Neural cell (in vitro differentiated cells): ENCODE measurements at regions not wholly inside any gene's neighbourhood (a gene's known extent, or its start where the extent isn't known, plus 50 kb on each side); places are given as distances from the start of the nearest gene placed in this dataset.

Experiments used
- H2AFZ ChIP-seq: fragments of 200-600, 300-800 bp; sonication (generic), shearing (Covaris generic); 2 replicates; pipeline ENCODE4 v1.6.0; 2014; ENCODE audit warnings: low read depth, mild to moderate bottlenecking, antibody characterized with exemption, low read length, moderate library complexity
- H3F3A ChIP-seq: fragments of 200-600 bp; shearing (Covaris generic); 2 replicates; pipeline ENCODE4 v1.6.1; 2016; ENCODE audit warnings: mild to moderate bottlenecking, moderate library complexity, mixed read lengths, antibody characterized with exemption, low read length; ENCODE audit not compliant: insufficient read depth, poor library complexity, severe bottlenecking
- H3K27ac ChIP-seq: fragments of 200-600, 300-800 bp; sonication (generic), shearing (Covaris generic); 2 replicates; pipeline ENCODE4 v1.5.1; 2014; ENCODE audit warnings: mild to moderate bottlenecking, low read length, moderate library complexity
- H3K27me3 ChIP-seq: fragments of 300-800, 200-600 bp; sonication (generic), shearing (Covaris generic); 2 replicates; pipeline ENCODE4 v1.6.0; 2014; ENCODE audit warnings: mild to moderate bottlenecking, low read depth, low read length, moderate library complexity; ENCODE audit not compliant: insufficient read depth
- H3K36me3 ChIP-seq: fragments of 300-800, 200-600 bp; sonication (generic), shearing (Covaris generic); 2 replicates; pipeline ENCODE4 v1.5.1; 2014; ENCODE audit warnings: mild to moderate bottlenecking, antibody characterized with exemption, low read length, moderate library complexity; ENCODE audit not compliant: insufficient read depth
- H3K4me2 ChIP-seq: fragments of 300-800, 200-600 bp; sonication (generic), shearing (Covaris generic); 2 replicates; pipeline ENCODE4 v1.6.0; 2014; ENCODE audit warnings: mild to moderate bottlenecking, low read length
- H3K4me3 ChIP-seq: fragments of 300-800, 200-600 bp; sonication (generic), shearing (Covaris generic); 2 replicates; pipeline ENCODE4 v1.5.1; 2014; ENCODE audit warnings: mild to moderate bottlenecking, low read length, moderate library complexity
- H3K79me2 ChIP-seq: fragments of 200-600 bp; shearing (Covaris generic); replicated peaks from 2 replicates; pipeline ENCODE4 v1.6.0; 2014; ENCODE audit warnings: mild to moderate bottlenecking, low read length, moderate library complexity; ENCODE audit not compliant: insufficient read depth
- H3K9ac ChIP-seq: fragments of 300-800, 200-600 bp; sonication (generic), shearing (Covaris generic); 2 replicates; pipeline ENCODE4 v1.6.1; 2016; ENCODE audit warnings: mild to moderate bottlenecking, low read length, mixed read lengths
- H3K9me2 ChIP-seq: fragments of 200-600 bp; shearing (Covaris generic); 2 replicates; pipeline ENCODE4 v1.6.1; 2016; ENCODE audit warnings: mild to moderate bottlenecking, low read length, mixed read lengths; ENCODE audit not compliant: insufficient read depth
- H3K9me3 ChIP-seq: fragments of 200-600, 300-800 bp; sonication (generic), shearing (Covaris generic); 2 replicates; pipeline ENCODE4 v1.6.1; 2016; ENCODE audit warnings: mild to moderate bottlenecking, mixed run types, low read length, moderate library complexity, mixed read lengths
- H4K20me1 ChIP-seq: fragments of 200-600 bp; shearing (Covaris generic); 2 replicates; pipeline ENCODE4 v1.6.1; 2016; ENCODE audit warnings: mild to moderate bottlenecking, mixed run types; ENCODE audit not compliant: insufficient read depth
- EP300 ChIP-seq: fragments of 450-650 bp; conservative IDR thresholded peaks from 2 replicates; pipeline ENCODE4 v1.6.1; 2014; ENCODE audit warnings: antibody characterized with exemption, mild to moderate bottlenecking, moderate library complexity; ENCODE audit not compliant: poor library complexity, severe bottlenecking
- EZH2 ChIP-seq: fragments of 200-600, 300-800 bp; shearing (Covaris generic), sonication (generic); IDR thresholded peaks from 2 replicates; pipeline ENCODE4 v1.6.1; 2014; ENCODE audit warnings: antibody characterized with exemption, low read length, borderline replicate concordance, mild to moderate bottlenecking; ENCODE audit not compliant: insufficient read depth, poor library complexity, severe bottlenecking
- MXI1 ChIP-seq: fragments of 450-650 bp; conservative IDR thresholded peaks from 2 replicates; pipeline ENCODE4 v1.6.1; 2014; ENCODE audit warnings: antibody characterized with exemption, mild to moderate bottlenecking; ENCODE audit not compliant: poor library complexity, severe bottlenecking
- POLR2AphosphoS5 ChIP-seq: IDR thresholded peaks from 2 replicates; pipeline ENCODE4 v1.6.1; 2012
- RAD21 ChIP-seq: fragments of 450-650 bp; conservative IDR thresholded peaks from 2 replicates; pipeline ENCODE4 v1.6.1; 2014; ENCODE audit warnings: antibody characterized with exemption, mild to moderate bottlenecking, moderate library complexity
- SMC3 ChIP-seq: fragments of 450-650 bp; conservative IDR thresholded peaks from 2 replicates; pipeline ENCODE4 v1.6.1; 2014; ENCODE audit warnings: antibody characterized with exemption, mild to moderate bottlenecking, moderate library complexity; ENCODE audit not compliant: poor library complexity
- TAF1 ChIP-seq: IDR thresholded peaks from 2 replicates; pipeline ENCODE4 v1.6.1; 2012; ENCODE audit warnings: low read depth
- TF ChIP-seq, protein P1 (sequence below): fragments of 450-650 bp; IDR thresholded peaks from 2 replicates; pipeline ENCODE4 v1.5.1; 2014; ENCODE audit warnings: antibody characterized with exemption, mild to moderate bottlenecking, moderate library complexity; ENCODE audit not compliant: poor library complexity, severe bottlenecking
- TF ChIP-seq, protein P2 (sequence below): IDR thresholded peaks from 2 replicates; pipeline ENCODE4 v1.6.1; 2012; ENCODE audit warnings: borderline replicate concordance

DNA sequence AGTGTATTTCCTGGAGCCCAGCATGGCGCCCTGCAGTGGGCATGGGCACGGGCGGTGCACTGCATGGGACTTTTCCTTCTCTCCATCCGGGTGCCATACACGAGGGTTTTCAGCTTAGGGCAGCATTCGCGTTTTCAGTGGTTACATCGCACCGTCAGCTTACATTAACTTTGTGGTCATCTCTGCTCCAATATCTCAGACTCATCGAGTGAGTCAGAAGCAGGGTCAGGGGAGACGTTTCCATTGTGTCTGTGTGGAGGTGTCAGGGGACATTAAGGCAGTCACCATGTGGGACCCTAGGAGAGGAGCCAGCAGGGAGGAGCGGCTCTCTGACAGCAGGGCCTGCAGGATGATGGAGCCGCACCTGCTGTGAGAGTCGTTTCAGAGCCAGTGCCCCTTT is 541.0 kb downstream of the FGF9 start:
- Histone ChIP-seq H3K9me2 (no peaks in the 10 kb centered on the region), H3K36me3 (no peaks in the 10 kb centered on the region), H3K79me2 (no peaks in the 10 kb centered on the region), H3K27me3 (peaks cover 31% of the 10 kb centered on the region), H3F3A (no peaks in the 10 kb centered on the region), H3K9ac (no peak overlapping the region), H2AFZ (no peak overlapping the region), H3K4me3 (no peak overlapping the region), H4K20me1 (no peaks in the 10 kb centered on the region), H3K27ac (no peak overlapping the region), H3K9me3 (no peaks in the 10 kb centered on the region), H3K4me2 (no peak overlapping the region)
- TF ChIP-seq TAF1, result no peak
- TF ChIP-seq, protein P1, sequence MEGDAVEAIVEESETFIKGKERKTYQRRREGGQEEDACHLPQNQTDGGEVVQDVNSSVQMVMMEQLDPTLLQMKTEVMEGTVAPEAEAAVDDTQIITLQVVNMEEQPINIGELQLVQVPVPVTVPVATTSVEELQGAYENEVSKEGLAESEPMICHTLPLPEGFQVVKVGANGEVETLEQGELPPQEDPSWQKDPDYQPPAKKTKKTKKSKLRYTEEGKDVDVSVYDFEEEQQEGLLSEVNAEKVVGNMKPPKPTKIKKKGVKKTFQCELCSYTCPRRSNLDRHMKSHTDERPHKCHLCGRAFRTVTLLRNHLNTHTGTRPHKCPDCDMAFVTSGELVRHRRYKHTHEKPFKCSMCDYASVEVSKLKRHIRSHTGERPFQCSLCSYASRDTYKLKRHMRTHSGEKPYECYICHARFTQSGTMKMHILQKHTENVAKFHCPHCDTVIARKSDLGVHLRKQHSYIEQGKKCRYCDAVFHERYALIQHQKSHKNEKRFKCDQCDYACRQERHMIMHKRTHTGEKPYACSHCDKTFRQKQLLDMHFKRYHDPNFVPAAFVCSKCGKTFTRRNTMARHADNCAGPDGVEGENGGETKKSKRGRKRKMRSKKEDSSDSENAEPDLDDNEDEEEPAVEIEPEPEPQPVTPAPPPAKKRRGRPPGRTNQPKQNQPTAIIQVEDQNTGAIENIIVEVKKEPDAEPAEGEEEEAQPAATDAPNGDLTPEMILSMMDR, result no peak
- TF ChIP-seq RAD21, result no peak
- no peak for TF ChIP-seq MXI1
- no peak for TF ChIP-seq EP300
- TF ChIP-seq EZH2, result no peak
- TF ChIP-seq SMC3, result no peak
- TF ChIP-seq POLR2AphosphoS5, result no peak
- TF ChIP-seq, protein P2, sequence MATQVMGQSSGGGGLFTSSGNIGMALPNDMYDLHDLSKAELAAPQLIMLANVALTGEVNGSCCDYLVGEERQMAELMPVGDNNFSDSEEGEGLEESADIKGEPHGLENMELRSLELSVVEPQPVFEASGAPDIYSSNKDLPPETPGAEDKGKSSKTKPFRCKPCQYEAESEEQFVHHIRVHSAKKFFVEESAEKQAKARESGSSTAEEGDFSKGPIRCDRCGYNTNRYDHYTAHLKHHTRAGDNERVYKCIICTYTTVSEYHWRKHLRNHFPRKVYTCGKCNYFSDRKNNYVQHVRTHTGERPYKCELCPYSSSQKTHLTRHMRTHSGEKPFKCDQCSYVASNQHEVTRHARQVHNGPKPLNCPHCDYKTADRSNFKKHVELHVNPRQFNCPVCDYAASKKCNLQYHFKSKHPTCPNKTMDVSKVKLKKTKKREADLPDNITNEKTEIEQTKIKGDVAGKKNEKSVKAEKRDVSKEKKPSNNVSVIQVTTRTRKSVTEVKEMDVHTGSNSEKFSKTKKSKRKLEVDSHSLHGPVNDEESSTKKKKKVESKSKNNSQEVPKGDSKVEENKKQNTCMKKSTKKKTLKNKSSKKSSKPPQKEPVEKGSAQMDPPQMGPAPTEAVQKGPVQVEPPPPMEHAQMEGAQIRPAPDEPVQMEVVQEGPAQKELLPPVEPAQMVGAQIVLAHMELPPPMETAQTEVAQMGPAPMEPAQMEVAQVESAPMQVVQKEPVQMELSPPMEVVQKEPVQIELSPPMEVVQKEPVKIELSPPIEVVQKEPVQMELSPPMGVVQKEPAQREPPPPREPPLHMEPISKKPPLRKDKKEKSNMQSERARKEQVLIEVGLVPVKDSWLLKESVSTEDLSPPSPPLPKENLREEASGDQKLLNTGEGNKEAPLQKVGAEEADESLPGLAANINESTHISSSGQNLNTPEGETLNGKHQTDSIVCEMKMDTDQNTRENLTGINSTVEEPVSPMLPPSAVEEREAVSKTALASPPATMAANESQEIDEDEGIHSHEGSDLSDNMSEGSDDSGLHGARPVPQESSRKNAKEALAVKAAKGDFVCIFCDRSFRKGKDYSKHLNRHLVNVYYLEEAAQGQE, result no peak

DNA sequence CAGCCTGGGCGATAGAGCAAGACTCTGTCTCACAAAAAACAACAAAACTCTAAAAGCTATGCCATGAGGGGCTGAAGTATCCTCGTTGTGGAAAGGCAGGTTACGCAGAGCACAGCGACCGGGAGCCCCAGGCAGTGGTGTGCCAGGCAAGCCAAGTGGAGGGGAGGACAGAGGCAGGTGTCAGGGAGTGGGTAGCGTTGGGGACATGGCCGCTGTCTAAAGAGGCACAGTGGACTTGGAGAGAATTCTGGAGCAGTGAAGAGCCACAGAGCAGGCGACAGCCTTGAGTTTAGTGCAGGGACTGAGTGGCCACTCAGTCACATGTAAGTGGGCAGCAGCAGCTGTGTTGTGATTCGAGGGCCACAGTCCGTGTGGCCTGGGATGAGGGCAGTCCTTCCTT is 541.7 kb downstream of the FGF9 start:
- Histone ChIP-seq H3F3A (no peaks in the 10 kb centered on the region), H3K27me3 (peaks cover 38% of the 10 kb centered on the region), H4K20me1 (no peaks in the 10 kb centered on the region), H3K79me2 (no peaks in the 10 kb centered on the region), H3K36me3 (no peaks in the 10 kb centered on the region), H3K9me3 (no peaks in the 10 kb centered on the region), H2AFZ (no peak overlapping the region), H3K27ac (no peak overlapping the region), H3K9me2 (no peaks in the 10 kb centered on the region), H3K9ac (no peak overlapping the region), H3K4me2 (no peak overlapping the region), H3K4me3 (no peak overlapping the region)
- TF ChIP-seq, protein P1, result no peak
- TF ChIP-seq MXI1 (no peak), POLR2AphosphoS5 (no peak), EZH2 (no peak), SMC3 (no peak), TAF1 (no peak), EP300 (no peak), RAD21 (no peak)
- TF ChIP-seq, protein P2, result no peak
